Hepatic stellate cell (primary cell): ENCODE measurements at regions not wholly inside any gene's neighbourhood (a gene's known extent, or its start where the extent isn't known, plus 50 kb on each side); places are given as distances from the start of the nearest gene placed in this dataset.
"Not testable (repeated sequence)": the region's sequence is repeated elsewhere in the genome, so short reads cannot be mapped to it uniquely, and the experiment has no call there.

Experiments used
- DNase-seq: peaks from one replicate; pipeline ENCODE4 v3.0.0; 2011; ENCODE audit warnings: low spot score

GRCh38 chr1:143905214-143906179 is 66.3 kb downstream of the FAM72C start:
- DNase-seq, result peak; percentile 0

GRCh38 chr1:143904622-143904979 is 67.2 kb downstream of the FAM72C start:
- not testable (repeated sequence) for DNase-seq

GRCh38 chr1:143903899-143904621 is 67.7 kb downstream of the FAM72C start:
- DNase-seq, result not testable (repeated sequence)

DNA sequence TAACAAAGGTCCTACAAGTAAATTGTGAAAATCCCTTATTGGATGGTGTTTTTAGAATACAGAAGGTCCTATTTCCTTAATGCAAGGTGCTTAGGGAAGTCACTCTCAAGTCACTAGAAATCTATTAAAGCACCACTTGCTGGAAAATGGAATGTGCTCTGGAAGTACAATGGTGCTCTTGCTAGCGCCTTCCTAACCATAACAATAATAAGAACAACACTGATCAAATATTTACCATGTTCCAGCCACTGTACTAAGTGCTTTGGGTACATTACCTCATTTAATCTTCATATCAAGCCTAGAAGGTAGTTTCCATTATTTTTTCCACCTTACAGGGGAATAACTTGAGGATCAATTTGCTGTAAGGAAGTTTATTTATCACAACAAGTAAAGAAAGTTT is 75.4 kb downstream of the FAM72C start:
- DNase-seq, result not testable (repeated sequence)

DNA sequence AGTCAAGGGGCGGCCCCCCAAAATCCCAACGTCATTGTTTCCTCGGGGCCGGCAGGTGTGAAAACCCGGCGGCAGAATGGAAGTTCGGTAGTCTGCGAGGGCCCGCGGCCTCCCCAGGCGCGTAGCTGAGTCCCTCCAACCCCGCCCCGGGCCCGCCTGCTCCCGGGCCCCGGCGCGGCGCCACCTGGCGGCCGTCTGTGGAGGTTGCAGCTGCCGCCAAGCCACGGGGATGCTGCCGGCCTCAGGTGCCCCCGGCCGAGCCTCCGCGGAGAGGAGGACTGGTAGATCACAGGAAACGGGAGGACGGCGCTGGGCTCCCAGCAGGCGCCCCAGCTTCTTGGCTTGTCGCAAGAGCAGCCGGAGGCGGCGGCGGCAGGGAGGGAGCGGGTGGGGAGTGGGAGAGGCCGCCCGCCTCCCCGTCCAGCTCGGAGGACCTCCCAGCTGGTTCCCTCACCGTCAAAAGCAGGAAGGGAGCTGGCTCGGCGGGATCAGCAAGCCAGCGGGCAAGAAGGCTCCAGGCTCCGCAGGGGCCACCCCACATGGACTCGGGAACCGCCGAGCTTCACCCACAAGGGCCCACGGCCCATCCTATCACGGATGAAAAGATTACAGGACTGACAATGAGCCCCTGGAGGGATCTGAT is 86.7 kb downstream of the FAM72C start:
- not testable (repeated sequence) for DNase-seq

- not testable (repeated sequence) for DNase-seq
These were observed 87.3 kb downstream of the FAM72C start for GRCh38 chr1:143884532-143884931.

- DNase-seq, result not testable (repeated sequence)
These were observed 91.8 kb downstream of the FAM72C start for GRCh38 chr1:143879757-143880536.

- DNase-seq, result not testable (repeated sequence)
These were observed 95.8 kb downstream of the FAM72C start for GRCh38 chr1:143875947-143876346.

GRCh38 chr1:143874625-143875024 is 97.2 kb downstream of the FAM72C start:
- not testable (repeated sequence) for DNase-seq

GRCh38 chr1:143873650-143874049 is 98.1 kb downstream of the FAM72C start:
- not testable (repeated sequence) for DNase-seq

- not testable (repeated sequence) for DNase-seq
These were observed 101.4 kb downstream of the FAM72C start for GRCh38 chr1:143870388-143870787.

DNA sequence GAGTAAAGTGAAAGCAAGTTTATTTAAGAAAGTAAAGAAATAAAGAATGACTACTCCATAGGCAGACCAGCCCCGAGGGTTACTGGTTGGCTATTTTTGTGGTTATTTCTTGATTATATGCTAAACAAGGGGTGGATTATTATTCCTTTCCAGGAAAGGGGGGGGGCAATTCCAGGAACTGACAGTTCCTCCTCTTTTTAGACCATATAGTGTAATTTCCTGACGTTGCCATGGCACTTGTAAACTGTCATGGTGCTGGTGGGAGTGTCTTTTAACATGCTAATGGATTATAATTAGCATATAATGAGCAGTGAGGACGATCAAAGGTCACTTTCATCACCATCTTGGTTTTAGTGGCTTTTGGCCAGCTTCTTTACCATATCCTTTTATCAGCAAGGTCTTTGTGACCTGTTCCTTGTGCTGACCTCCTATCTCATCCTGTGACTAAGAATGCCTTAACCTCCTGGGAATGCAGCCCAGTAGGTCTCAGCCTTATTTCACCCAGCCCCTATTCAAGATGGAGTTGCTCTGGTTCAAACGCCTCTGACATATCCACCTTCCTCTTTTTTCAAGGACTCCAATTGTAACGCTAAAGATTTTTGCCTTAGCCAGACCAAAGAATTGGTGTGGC is 104.1 kb downstream of the FAM72C start:
- DNase-seq, result not testable (repeated sequence)

DNA sequence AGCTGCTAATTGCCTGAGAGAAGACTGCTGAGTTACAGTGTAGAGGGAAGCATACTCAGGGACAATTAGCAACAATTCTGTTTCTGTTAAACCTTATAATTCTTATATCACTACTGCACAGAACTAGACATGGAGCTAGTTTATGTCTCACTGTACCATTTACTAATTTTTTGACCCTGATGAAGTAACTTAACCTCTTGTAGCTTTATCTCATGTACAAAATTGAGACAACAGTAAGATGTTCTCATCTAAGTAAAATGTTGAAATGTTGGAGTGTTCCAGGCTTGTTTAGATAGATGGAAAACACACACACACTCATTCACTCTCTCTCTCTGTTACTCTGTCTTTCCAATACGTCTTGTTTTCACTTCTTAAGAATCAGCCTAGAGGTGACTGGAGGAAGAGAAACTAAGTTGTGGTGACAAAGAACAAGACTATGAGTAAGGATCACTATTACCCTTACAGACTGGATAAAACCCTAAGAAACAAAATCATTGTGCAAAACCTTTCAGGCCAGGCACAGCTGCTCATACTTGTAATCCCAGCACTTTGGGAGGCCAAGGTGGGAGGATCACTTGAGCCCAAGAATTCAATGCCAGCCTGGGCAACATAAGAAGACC is 107.8 kb downstream of the FAM72C start:
- DNase-seq, result not testable (repeated sequence)

DNA sequence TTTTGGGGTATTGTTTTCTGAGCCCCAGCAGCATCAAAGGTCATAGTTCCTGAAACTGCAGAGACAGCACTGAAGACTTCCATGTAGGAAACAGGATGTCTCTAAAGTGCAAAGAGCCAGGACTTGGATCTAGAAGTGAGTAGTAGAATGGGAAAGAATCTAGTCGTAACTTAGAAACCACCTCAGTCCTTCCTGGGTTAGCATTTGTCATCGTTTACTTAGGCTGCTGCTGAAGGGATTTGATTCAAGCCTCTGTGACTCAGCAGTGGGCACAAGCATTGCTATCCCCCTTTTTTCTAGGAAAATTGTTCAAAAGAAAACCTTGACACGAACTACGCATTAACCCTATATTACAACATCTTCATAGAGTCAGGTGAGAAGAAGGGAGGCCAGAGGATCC is 109.1 kb downstream of the FAM72C start:
- DNase-seq, result not testable (repeated sequence)

DNA sequence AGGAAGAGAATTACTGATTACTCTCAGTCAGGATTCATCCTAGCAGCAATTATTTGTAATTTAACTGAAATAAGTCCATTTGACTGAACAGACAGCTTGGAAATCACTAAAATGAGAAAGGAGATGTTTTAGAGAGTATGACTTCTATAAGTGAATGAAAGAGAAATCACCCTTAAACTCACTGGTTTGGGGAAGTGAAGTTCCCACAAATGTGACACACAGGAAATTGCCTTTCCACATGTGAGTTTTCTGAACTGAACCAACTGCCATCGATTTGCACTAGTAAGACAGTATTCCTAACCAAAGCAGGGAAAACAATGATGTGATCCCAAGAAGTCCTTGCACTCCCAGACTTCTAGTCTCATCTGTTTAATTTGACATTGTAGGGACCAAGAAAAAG is 110.5 kb downstream of the FAM72C start:
- DNase-seq, result not testable (repeated sequence)

- not testable (repeated sequence) for DNase-seq
These were observed 115.9 kb downstream of the FAM72C start for GRCh38 chr1:143855867-143856266.

DNA sequence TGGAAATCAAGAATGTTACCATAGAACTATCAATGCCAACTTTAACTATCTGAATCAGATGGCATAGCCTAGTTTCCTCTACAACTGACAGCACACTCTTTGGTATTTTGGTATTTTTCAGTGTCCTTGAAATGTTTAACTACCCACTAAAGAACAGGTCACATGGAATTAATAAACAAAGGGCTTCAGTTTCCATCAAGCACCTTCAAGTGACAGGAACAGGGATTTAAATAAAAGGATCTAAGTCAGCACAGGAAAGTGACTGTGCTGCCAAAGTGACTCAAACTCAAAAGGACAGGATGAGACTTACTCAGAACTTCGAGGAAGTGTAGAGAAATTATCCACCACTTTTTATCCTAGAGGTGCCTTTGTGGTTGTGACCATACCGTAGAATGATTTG is 117.7 kb downstream of the FAM72C start:
- not testable (repeated sequence) for DNase-seq

- DNase-seq, result not testable (repeated sequence)
These were observed 121.1 kb downstream of the FAM72C start for GRCh38 chr1:143850637-143851036.

DNA sequence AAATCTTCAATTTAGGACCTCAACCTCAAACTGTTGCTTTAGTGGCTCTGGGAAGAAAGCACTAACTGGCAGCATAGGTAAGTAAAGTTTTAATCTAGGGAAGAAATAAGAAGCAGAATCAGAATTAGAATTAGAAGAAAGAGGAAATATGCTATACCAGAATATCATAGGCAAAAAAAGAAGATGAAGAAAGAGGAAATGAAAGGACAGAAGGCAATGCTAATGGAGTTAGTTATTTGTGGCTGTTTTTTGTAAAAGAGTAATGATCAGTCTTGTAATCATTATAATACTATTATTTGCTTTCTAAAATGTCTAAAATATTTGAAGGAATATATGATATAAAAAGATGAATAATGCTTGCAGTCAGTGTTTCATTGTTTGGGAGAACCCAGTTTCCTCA is 122.9 kb downstream of the FAM72C start:
- DNase-seq, result not testable (repeated sequence)

DNA sequence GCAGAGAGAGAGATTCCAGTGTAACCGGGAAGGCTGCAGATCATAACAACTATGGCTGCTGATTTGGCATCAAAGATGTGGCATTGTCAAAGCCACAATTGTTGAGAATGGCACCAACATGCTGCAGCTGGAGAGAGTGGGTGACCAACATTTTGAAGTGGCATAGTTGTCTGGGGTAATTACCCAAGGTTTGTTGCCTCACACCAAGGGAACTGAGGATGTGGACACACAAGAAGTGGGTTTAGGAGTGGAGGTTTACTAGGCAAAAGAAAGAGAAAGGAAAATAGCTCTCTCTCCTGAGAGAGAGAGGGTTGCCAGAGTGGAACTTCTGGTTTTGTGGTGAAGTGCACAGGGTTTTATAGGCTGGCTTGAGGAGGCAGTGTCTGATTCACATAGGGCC is 126.6 kb downstream of the FAM72C start:
- DNase-seq, result not testable (repeated sequence)

GRCh38 chr1:143842058-143842457 is 129.7 kb downstream of the FAM72C start:
- DNase-seq, result not testable (repeated sequence)
